Endothelial cell of umbilical vein (primary cell): ENCODE measurements at regions not wholly inside any gene's neighbourhood (a gene's known extent, or its start where the extent isn't known, plus 50 kb on each side); places are given as distances from the start of the nearest gene placed in this dataset.

Experiments
- BruUV-seq: library from RNA; stranded (reverse); fragments of 400-500 nt; replicated peaks from 2 replicates; lab custom pipeline; 2021; lab: Mats Ljungman, UMichigan
- CTCF ChIA-PET: fragments of 300-600, 350-600 bp; sonication (Branson Sonifier 250); formaldehyde crosslinking; loops from one replicate; lab custom pipeline; 2021; ENCODE audit warnings: antibody characterized with exemption, inconsistent platforms; lab: Charles Lee
- POLR2A ChIA-PET: fragments of 300-600, 350-600 bp; sonication (Branson Sonifier 250); formaldehyde crosslinking; loops from one replicate; lab custom pipeline; 2021; ENCODE audit warnings: antibody characterized with exemption, inconsistent platforms; lab: Charles Lee
- DNase-seq: peaks from one replicate; pipeline ENCODE4 v3.0.0-alpha.2; 2011; ENCODE audit warnings: low read depth, low spot score
- FAIRE-seq: peaks from 2 replicates; lab custom pipeline; 2011; peaks lifted over from hg19 to GRCh38; lab: Jason Lieb, UNC
- H2AFZ ChIP-seq: 2 replicates; pipeline ENCODE4 v1.6.0; 2012; ENCODE audit warnings: low read depth, low read length, control low read depth, inconsistent platforms
- H3K27ac ChIP-seq: 2 replicates; pipeline ENCODE4 v1.5.1; 2011; ENCODE audit warnings: low read depth, mild to moderate bottlenecking, control low read depth, low read length, moderate library complexity; ENCODE audit not compliant: insufficient read depth
- H3K27me3 ChIP-seq, 2 experiments: 2 replicates each; pipeline versions ENCODE4 v1.6.0 to v1.6.1; 2011; ENCODE audit warnings: low read length in 2 of 2, mixed read lengths in 1 of 2; ENCODE audit not compliant: control insufficient read depth in 2 of 2, insufficient read depth in 2 of 2
- H3K36me3 ChIP-seq, 2 experiments: 2 replicates in 1 of 2; 3 replicates in 1 of 2; pipeline ENCODE4 v1.5.1; 2011; ENCODE audit warnings: low read length in 2 of 2, mild to moderate bottlenecking in 1 of 2, moderate library complexity in 1 of 2; ENCODE audit not compliant: control insufficient read depth in 2 of 2, insufficient read depth in 2 of 2; ENCODE audit errors: extremely low read depth in 1 of 2
- H3K4me1 ChIP-seq: 3 replicates; pipeline ENCODE4 v1.5.1; 2011; ENCODE audit warnings: mild to moderate bottlenecking, low read length; ENCODE audit not compliant: control insufficient read depth, insufficient read depth; ENCODE audit errors: extremely low read depth
- H3K4me2 ChIP-seq: 2 replicates; pipeline ENCODE4 v1.6.1; 2011; ENCODE audit warnings: low read length, control low read depth, mixed read lengths; ENCODE audit not compliant: insufficient read depth
- H3K4me3 ChIP-seq, 3 experiments: fragments of 200-600 bp in 1 of 3; sonication (generic), shearing (Covaris generic) in 1 of 3; replicated peaks in 1 of 3; 2 replicates each; pipeline ENCODE4 v1.5.1; 2011 to 2016; ENCODE audit warnings: control low read depth in 3 of 3, low read length in 3 of 3, mild to moderate bottlenecking in 2 of 3, inconsistent platforms in 1 of 3, low read depth in 1 of 3, moderate library complexity in 1 of 3; ENCODE audit not compliant: insufficient read depth in 1 of 3
- H3K79me2 ChIP-seq: 2 replicates; pipeline ENCODE4 v1.6.0; 2012; ENCODE audit warnings: low read length, inconsistent platforms; ENCODE audit not compliant: control insufficient read depth, insufficient read depth
- H3K9ac ChIP-seq: replicated peaks from 2 replicates; pipeline ENCODE3; 2011; ENCODE audit warnings: low read length, control low read depth; ENCODE audit not compliant: insufficient read depth; ENCODE audit errors: extremely low read depth
- H3K9me1 ChIP-seq: replicated peaks from 3 replicates; pipeline ENCODE4 v1.6.0; 2011; ENCODE audit warnings: mild to moderate bottlenecking, low read length; ENCODE audit not compliant: control insufficient read depth, insufficient read depth; ENCODE audit errors: extremely low read depth
- H3K9me3 ChIP-seq: replicated peaks from 2 replicates; pipeline ENCODE4 v1.5.1; 2012; ENCODE audit warnings: low read length, inconsistent platforms; ENCODE audit not compliant: control insufficient read depth, insufficient read depth
- H4K20me1 ChIP-seq: replicated peaks from 2 replicates; pipeline ENCODE3; 2011; ENCODE audit warnings: mild to moderate bottlenecking, low read length; ENCODE audit not compliant: control insufficient read depth, insufficient read depth; ENCODE audit errors: extremely low read depth
- EZH2 ChIP-seq: IDR thresholded peaks from 2 replicates; pipeline ENCODE4 v1.6.1; 2012; ENCODE audit warnings: borderline replicate concordance, low read depth, mild to moderate bottlenecking, moderate library complexity, low read length, inconsistent platforms; ENCODE audit not compliant: severe bottlenecking
- FOS ChIP-seq: IDR thresholded peaks from 2 replicates; pipeline ENCODE4 v1.6.1; 2011; ENCODE audit warnings: mild to moderate bottlenecking, low read length, moderate library complexity, borderline replicate concordance; ENCODE audit not compliant: insufficient read depth
- GATA2 ChIP-seq: IDR thresholded peaks from 2 replicates; pipeline ENCODE4 v1.7.0; 2011; ENCODE audit warnings: low read depth, mild to moderate bottlenecking, moderate library complexity, mixed read lengths, low read length; ENCODE audit not compliant: insufficient read length, insufficient read depth
- JUN ChIP-seq: IDR thresholded peaks from 2 replicates; pipeline ENCODE4 v1.6.1; 2011; ENCODE audit warnings: borderline replicate concordance, low read depth; ENCODE audit not compliant: insufficient read length, insufficient read depth
- MAX ChIP-seq: IDR thresholded peaks from 2 replicates; pipeline ENCODE4 v1.6.1; 2011; ENCODE audit not compliant: insufficient read depth, insufficient read length
- MYC ChIP-seq: IDR thresholded peaks from one replicate; pipeline ENCODE4 v1.6.1; 2011; ENCODE audit warnings: mild to moderate bottlenecking, low read depth, low read length
- POLR2A ChIP-seq: IDR thresholded peaks from 2 replicates; pipeline ENCODE4 v1.6.1; 2012; ENCODE audit warnings: low read depth, mild to moderate bottlenecking, control low read depth, low read length
- POLR2AphosphoS5 ChIP-seq: IDR thresholded peaks from 2 replicates; pipeline ENCODE4 v1.6.1; 2012; ENCODE audit warnings: low read depth, mild to moderate bottlenecking, control low read depth, low read length, moderate library complexity; ENCODE audit not compliant: insufficient read depth
- dilution Hi-C: fragments of 300-500 bp; cut with MboI; formaldehyde crosslinking; loops from one replicate; pipeline ENCODE4 v1.15.0; 2019; ENCODE audit warnings: low sequenced_read_pairs; ENCODE audit not compliant: extremely low pct_ligation_motif_present
- intact Hi-C: fragments of 100-400 bp; cut with micrococcal nuclease; formaldehyde crosslinking; loops from one replicate; pipeline ENCODE4 v1.10.0; 2022
- TF ChIP-seq, protein P1 (sequence below), 2 donors: IDR thresholded peaks; 1 replicate in 1 of 2; 2 replicates in 1 of 2; pipeline ENCODE4 v1.5.1; 2011; ENCODE audit warnings: low read length in 2 of 2, mild to moderate bottlenecking in 2 of 2, moderate library complexity in 2 of 2, control low read depth in 1 of 2, inconsistent platforms in 1 of 2, low read depth in 1 of 2; ENCODE audit not compliant: insufficient read depth in 1 of 2; ENCODE audit errors: extremely low read depth in 1 of 2

GRCh38 chr14:65224799-65225198, 122.5 kb upstream of the MAX start:
- FAIRE-seq (no peak), DNase-seq (no peak)
- no TSS peak for BruUV-seq
- Histone ChIP-seq H4K20me1 (no peaks in the 10 kb centered on the region), H3K9ac (no peak overlapping the region), H3K4me3 (no peak overlapping the region), H3K9me3 (no peaks in the 10 kb centered on the region), H3K79me2 (no peaks in the 10 kb centered on the region), H2AFZ (peak overlapping the region; percentile 83), H3K4me1 (peaks cover 11% of the 10 kb centered on the region), H3K27me3 (no peaks in the 10 kb centered on the region), H3K27ac (no peak overlapping the region), H3K4me2 (peak overlapping the region; percentile 26), H3K36me3 (no peaks in the 10 kb centered on the region), H3K9me1 (no peaks in the 10 kb centered on the region)
- no peak for TF ChIP-seq JUN
- TF ChIP-seq MYC = no peak
- TF ChIP-seq POLR2AphosphoS5 = no peak
- TF ChIP-seq FOS = no peak
- TF ChIP-seq MAX = no peak
- no peak for TF ChIP-seq GATA2
- no peak for TF ChIP-seq POLR2A
- ChIA-PET POLR2A (no interaction called here), CTCF (interaction anchor here (0.9 to 7.0 kb wide), 4 partner anchors 15 to 600 kb away, joined by 3 to 35 read pairs (median 8); partner anchors contain the start of gene FUT8)
- dilution Hi-C loops (no loop called here), intact Hi-C loops (no loop called here)

DNA sequence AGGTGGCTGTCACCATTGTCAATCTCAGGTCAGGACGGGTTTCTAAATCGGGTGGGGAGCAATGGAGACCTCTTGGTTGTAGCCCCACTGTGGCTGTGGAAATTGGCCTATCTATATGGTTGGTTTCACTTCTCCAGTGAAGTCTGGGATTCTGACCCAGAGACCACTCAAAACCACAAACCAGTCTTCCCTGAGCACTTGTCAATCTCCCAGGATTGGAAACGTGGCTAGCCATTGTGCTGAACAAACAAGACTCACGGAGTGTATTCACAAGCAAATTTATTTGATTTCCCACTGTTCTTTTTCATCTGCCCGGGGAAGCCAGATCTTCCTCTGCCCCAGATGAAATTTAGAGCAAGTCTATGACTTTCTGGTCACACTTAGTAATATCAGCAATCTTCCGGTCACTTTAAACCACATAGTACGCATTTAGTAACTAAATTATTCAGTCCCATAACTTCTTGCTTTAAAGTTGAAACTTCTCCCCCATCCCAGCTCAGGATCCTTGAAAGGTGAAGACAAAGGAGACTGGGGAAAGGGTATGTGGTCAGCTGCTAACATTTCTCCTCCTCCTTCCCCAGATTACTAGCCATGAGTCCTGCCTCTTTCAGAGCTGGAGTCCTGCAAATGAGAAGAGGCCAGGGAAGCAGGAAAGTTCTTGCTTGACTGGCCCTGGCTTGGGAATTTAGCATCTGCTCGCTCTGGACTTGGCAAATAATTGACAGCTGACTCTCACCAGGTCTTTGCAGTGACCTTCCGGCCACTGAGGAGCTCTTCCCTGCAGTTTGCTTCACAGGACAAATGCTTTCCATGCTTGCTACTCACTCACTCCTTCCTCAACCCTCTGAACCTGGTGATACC, 123.2 kb upstream of the MAX start:
- no peak for DNase-seq
- Histone ChIP-seq H3K27ac (no peak overlapping the region), H3K9me3 (no peaks in the 10 kb centered on the region), H3K9ac (no peak overlapping the region), H3K27me3 (no peaks in the 10 kb centered on the region), H3K4me3 (no peak overlapping the region), H3K4me2 (no peak overlapping the region), H3K9me1 (no peaks in the 10 kb centered on the region), H3K79me2 (no peaks in the 10 kb centered on the region), H4K20me1 (no peaks in the 10 kb centered on the region), H2AFZ (no peak overlapping the region), H3K36me3 (no peaks in the 10 kb centered on the region), H3K4me1 (peaks cover 18% of the 10 kb centered on the region)
- POLR2A ChIA-PET = no interaction called here
- no peak for FAIRE-seq
- BruUV-seq = no TSS peak
- CTCF ChIA-PET = interaction anchor here (1.1 to 7.0 kb wide), 7 partner anchors 10 to 599 kb away, joined by 3 to 35 read pairs (median 4); partner anchors contain the start of gene FUT8
- TF ChIP-seq GATA2 (no peak), FOS (no peak), MAX (no peak), MYC (no peak), POLR2A (no peak), POLR2AphosphoS5 (no peak), EZH2 (no peak), JUN (no peak)
- TF ChIP-seq, protein P1, sequence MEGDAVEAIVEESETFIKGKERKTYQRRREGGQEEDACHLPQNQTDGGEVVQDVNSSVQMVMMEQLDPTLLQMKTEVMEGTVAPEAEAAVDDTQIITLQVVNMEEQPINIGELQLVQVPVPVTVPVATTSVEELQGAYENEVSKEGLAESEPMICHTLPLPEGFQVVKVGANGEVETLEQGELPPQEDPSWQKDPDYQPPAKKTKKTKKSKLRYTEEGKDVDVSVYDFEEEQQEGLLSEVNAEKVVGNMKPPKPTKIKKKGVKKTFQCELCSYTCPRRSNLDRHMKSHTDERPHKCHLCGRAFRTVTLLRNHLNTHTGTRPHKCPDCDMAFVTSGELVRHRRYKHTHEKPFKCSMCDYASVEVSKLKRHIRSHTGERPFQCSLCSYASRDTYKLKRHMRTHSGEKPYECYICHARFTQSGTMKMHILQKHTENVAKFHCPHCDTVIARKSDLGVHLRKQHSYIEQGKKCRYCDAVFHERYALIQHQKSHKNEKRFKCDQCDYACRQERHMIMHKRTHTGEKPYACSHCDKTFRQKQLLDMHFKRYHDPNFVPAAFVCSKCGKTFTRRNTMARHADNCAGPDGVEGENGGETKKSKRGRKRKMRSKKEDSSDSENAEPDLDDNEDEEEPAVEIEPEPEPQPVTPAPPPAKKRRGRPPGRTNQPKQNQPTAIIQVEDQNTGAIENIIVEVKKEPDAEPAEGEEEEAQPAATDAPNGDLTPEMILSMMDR (IDR thresholded peaks at IDR 0.05; ENCODE audit: extremely low read depth in 1 of 2, insufficient read depth in 1 of 2, low read depth in 1 of 2, low read length in 2 of 2) = no peak
- intact Hi-C loops = no loop called here
- dilution Hi-C loops = no loop called here
